ENCODE measurements at regions not wholly inside any gene's neighbourhood (a gene's known extent, or its start where the extent isn't known, plus 50 kb on each side); places are given as distances from the start of the nearest gene placed in this dataset.

GRCh38 chr1:228827019-228827418 lies 91.7 kb downstream of the RHOU start:
- TF ChIP-seq EZH2 (IDR thresholded peaks at IDR 0.05; ENCODE audit: low read depth): no peak
- TF ChIP-seq CTCF (conservative IDR thresholded peaks at IDR 0.05): no peak
- Histone ChIP-seq H3K9me2 (ENCODE audit: insufficient read depth) (no peaks in the 10 kb centered on the region), H3K27ac (no peak overlapping the region), H3K4me3 (no peak overlapping the region), H3F3A (ENCODE audit: insufficient read depth, low read depth) (no peaks in the 10 kb centered on the region), H3K4me1 (replicated peaks; ENCODE audit: insufficient read depth) (no peaks in the 10 kb centered on the region), H3K79me2 (ENCODE audit: low read depth) (no peaks in the 10 kb centered on the region), H2AFZ (no peak overlapping the region), H3K27me3 (ENCODE audit: insufficient read depth, low read depth) (peaks cover 40% of the 10 kb centered on the region), H3K4me2 (no peak overlapping the region), H4K20me1 (ENCODE audit: insufficient read depth) (no peaks in the 10 kb centered on the region; the same call in 1 of the 2 replicates), H3K9me3 (ENCODE audit: insufficient read depth, low read depth) (no peaks in the 10 kb centered on the region), H3K36me3 (ENCODE audit: low read depth) (no peaks in the 10 kb centered on the region)
- intact Hi-C loops (cut with micrococcal nuclease; ENCODE audit: unreplicated experiment): no loop called here
- ChIA-PET POLR2A (ENCODE audit: unreplicated experiment) (no interaction called here), CTCF (no interaction called here)
- BruUV-seq (replicated peaks): no TSS peak
- DNase-seq: no peak

DNA sequence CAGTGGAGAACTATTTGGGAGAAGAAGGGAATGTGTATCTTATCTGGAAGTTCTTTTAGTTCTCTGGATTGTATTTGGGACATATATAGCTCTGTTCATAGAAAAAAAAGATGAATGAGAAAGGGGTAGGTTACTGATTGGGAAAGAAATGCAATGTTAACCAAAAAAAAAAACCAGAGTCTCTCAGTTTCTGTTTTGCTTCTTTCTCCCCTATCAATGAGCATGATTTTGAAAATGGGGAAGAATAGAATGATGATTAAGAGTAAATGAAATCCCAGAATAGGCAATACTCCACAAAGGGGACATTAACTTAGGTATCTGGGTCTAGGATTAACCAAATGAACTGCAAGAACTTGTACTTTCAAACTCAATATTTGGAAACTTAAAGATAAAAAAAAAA lies 92.9 kb downstream of the RHOU start:
- Histone ChIP-seq H2AFZ (no peak overlapping the region), H4K20me1 (ENCODE audit: insufficient read depth) (no peaks in the 10 kb centered on the region; the same call in 1 of the 2 replicates), H3K36me3 (ENCODE audit: low read depth) (no peaks in the 10 kb centered on the region), H3K79me2 (ENCODE audit: low read depth) (no peaks in the 10 kb centered on the region), H3K27me3 (ENCODE audit: insufficient read depth, low read depth) (peaks cover 44% of the 10 kb centered on the region), H3K9me2 (ENCODE audit: insufficient read depth) (no peaks in the 10 kb centered on the region), H3K27ac (no peak overlapping the region), H3F3A (ENCODE audit: insufficient read depth, low read depth) (no peaks in the 10 kb centered on the region), H3K9me3 (ENCODE audit: insufficient read depth, low read depth) (no peaks in the 10 kb centered on the region), H3K4me3 (no peak overlapping the region), H3K4me2 (no peak overlapping the region), H3K4me1 (replicated peaks; ENCODE audit: insufficient read depth) (no peaks in the 10 kb centered on the region)
- POLR2A ChIA-PET (ENCODE audit: unreplicated experiment): no interaction called here
- intact Hi-C loops (cut with micrococcal nuclease; ENCODE audit: unreplicated experiment): no loop called here
- DNase-seq: no peak
- CTCF ChIA-PET: no interaction called here
- no TSS peak for BruUV-seq (replicated peaks)
- no peak for TF ChIP-seq CTCF (conservative IDR thresholded peaks at IDR 0.05)
- TF ChIP-seq EZH2 (IDR thresholded peaks at IDR 0.05; ENCODE audit: low read depth): no peak

DNA sequence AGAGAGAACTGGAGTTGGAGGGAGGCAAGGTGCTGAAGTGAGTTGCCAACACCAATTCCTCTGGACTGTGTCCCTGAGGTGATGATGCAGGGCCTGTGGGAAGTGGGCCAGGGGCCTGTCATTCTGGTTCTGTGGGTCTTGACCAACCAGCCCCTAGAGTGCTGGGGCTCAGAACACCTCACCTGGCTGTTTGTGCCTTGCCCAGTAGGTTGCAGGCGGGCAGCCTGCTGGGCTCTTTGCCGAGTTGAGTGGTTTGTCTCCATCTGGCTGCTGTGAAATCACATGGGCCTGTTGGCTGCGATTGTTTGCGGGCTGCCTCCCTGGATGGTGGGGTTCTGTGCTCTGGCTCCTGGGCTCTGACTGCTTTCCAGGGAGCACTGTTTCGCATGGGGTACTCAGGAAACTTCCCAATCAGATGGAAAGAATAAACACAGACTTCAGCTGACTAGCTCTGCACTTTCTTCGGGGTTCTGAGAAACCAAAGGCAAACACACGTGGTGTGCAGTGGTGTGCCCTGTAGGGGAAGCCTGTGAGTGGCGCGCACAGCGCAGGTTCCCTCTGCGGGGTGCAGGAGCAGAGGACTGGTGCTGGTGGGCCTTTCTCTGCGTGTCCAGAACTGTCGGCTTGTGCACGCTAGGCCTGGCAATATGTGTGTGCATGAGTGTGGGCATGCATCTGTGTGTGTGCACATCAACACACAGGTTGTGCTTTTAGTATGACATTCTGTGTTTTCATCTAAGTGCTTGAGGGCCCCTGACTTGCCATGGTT lies 95.1 kb downstream of the RHOU start:
- CTCF ChIA-PET: no interaction called here
- Histone ChIP-seq H3K27ac (no peak overlapping the region), H3K4me3 (no peak overlapping the region), H3K36me3 (ENCODE audit: low read depth) (no peaks in the 10 kb centered on the region), H3K4me1 (replicated peaks; ENCODE audit: insufficient read depth) (no peaks in the 10 kb centered on the region), H3K9me2 (ENCODE audit: insufficient read depth) (no peaks in the 10 kb centered on the region), H3K4me2 (no peak overlapping the region), H3K27me3 (ENCODE audit: insufficient read depth, low read depth) (peaks cover 57% of the 10 kb centered on the region), H3F3A (ENCODE audit: insufficient read depth, low read depth) (no peaks in the 10 kb centered on the region), H4K20me1 (ENCODE audit: insufficient read depth) (no peaks in the 10 kb centered on the region; the same call in 1 of the 2 replicates), H3K79me2 (ENCODE audit: low read depth) (no peaks in the 10 kb centered on the region), H2AFZ (no peak overlapping the region), H3K9me3 (ENCODE audit: insufficient read depth, low read depth) (no peaks in the 10 kb centered on the region)
- TF ChIP-seq EZH2 (IDR thresholded peaks at IDR 0.05; ENCODE audit: low read depth) (no peak), CTCF (conservative IDR thresholded peaks at IDR 0.05) (no peak)
- DNase-seq: no peak
- POLR2A ChIA-PET (ENCODE audit: unreplicated experiment): no interaction called here
- BruUV-seq (replicated peaks): no TSS peak
- intact Hi-C loops (cut with micrococcal nuclease; ENCODE audit: unreplicated experiment): loop anchor here (10.0 kb wide), 1 partner anchor 394 kb away; no protein-coding TSS in a partner anchor

Data from PC-9 (cell line).